Endothelial cell of umbilical vein (primary cell): ENCODE measurements at regions not wholly inside any gene's neighbourhood (a gene's known extent, or its start where the extent isn't known, plus 50 kb on each side); places are given as distances from the start of the nearest gene placed in this dataset.
A peak's percentile ranks its signal among the peaks of the same experiment; 100 is the strongest.
"Not testable (repeated sequence)": the region's sequence is repeated elsewhere in the genome, so short reads cannot be mapped to it uniquely, and the experiment has no call there.

Experiments used
- BruUV-seq: library from RNA; stranded (reverse); fragments of 400-500 nt; replicated peaks from 2 replicates; lab custom pipeline; 2021; lab: Mats Ljungman, UMichigan
- CTCF ChIA-PET: fragments of 300-600, 350-600 bp; sonication (Branson Sonifier 250); formaldehyde crosslinking; loops from one replicate; lab custom pipeline; 2021; ENCODE audit warnings: antibody characterized with exemption, inconsistent platforms; lab: Charles Lee
- POLR2A ChIA-PET: fragments of 300-600, 350-600 bp; sonication (Branson Sonifier 250); formaldehyde crosslinking; loops from one replicate; lab custom pipeline; 2021; ENCODE audit warnings: antibody characterized with exemption, inconsistent platforms; lab: Charles Lee
- DNase-seq: peaks from one replicate; pipeline ENCODE4 v3.0.0-alpha.2; 2011; ENCODE audit warnings: low read depth, low spot score
- FAIRE-seq: peaks from 2 replicates; lab custom pipeline; 2011; peaks lifted over from hg19 to GRCh38; lab: Jason Lieb, UNC
- H2AFZ ChIP-seq: 2 replicates; pipeline ENCODE4 v1.6.0; 2012; ENCODE audit warnings: low read depth, low read length, control low read depth, inconsistent platforms
- H3K27ac ChIP-seq: 2 replicates; pipeline ENCODE4 v1.5.1; 2011; ENCODE audit warnings: low read depth, mild to moderate bottlenecking, control low read depth, low read length, moderate library complexity; ENCODE audit not compliant: insufficient read depth
- H3K27me3 ChIP-seq, 2 experiments: 2 replicates each; pipeline versions ENCODE4 v1.6.0 to v1.6.1; 2011; ENCODE audit warnings: low read length in 2 of 2, mixed read lengths in 1 of 2; ENCODE audit not compliant: control insufficient read depth in 2 of 2, insufficient read depth in 2 of 2
- H3K36me3 ChIP-seq, 2 experiments: 2 replicates in 1 of 2; 3 replicates in 1 of 2; pipeline ENCODE4 v1.5.1; 2011; ENCODE audit warnings: low read length in 2 of 2, mild to moderate bottlenecking in 1 of 2, moderate library complexity in 1 of 2; ENCODE audit not compliant: control insufficient read depth in 2 of 2, insufficient read depth in 2 of 2; ENCODE audit errors: extremely low read depth in 1 of 2
- H3K4me1 ChIP-seq: 3 replicates; pipeline ENCODE4 v1.5.1; 2011; ENCODE audit warnings: mild to moderate bottlenecking, low read length; ENCODE audit not compliant: control insufficient read depth, insufficient read depth; ENCODE audit errors: extremely low read depth
- H3K4me2 ChIP-seq: 2 replicates; pipeline ENCODE4 v1.6.1; 2011; ENCODE audit warnings: low read length, control low read depth, mixed read lengths; ENCODE audit not compliant: insufficient read depth
- H3K4me3 ChIP-seq, 3 experiments: fragments of 200-600 bp in 1 of 3; sonication (generic), shearing (Covaris generic) in 1 of 3; replicated peaks in 1 of 3; 2 replicates each; pipeline ENCODE4 v1.5.1; 2011 to 2016; ENCODE audit warnings: control low read depth in 3 of 3, low read length in 3 of 3, mild to moderate bottlenecking in 2 of 3, inconsistent platforms in 1 of 3, low read depth in 1 of 3, moderate library complexity in 1 of 3; ENCODE audit not compliant: insufficient read depth in 1 of 3
- H3K79me2 ChIP-seq: 2 replicates; pipeline ENCODE4 v1.6.0; 2012; ENCODE audit warnings: low read length, inconsistent platforms; ENCODE audit not compliant: control insufficient read depth, insufficient read depth
- H3K9ac ChIP-seq: replicated peaks from 2 replicates; pipeline ENCODE3; 2011; ENCODE audit warnings: low read length, control low read depth; ENCODE audit not compliant: insufficient read depth; ENCODE audit errors: extremely low read depth
- H3K9me1 ChIP-seq: replicated peaks from 3 replicates; pipeline ENCODE4 v1.6.0; 2011; ENCODE audit warnings: mild to moderate bottlenecking, low read length; ENCODE audit not compliant: control insufficient read depth, insufficient read depth; ENCODE audit errors: extremely low read depth
- H3K9me3 ChIP-seq: replicated peaks from 2 replicates; pipeline ENCODE4 v1.5.1; 2012; ENCODE audit warnings: low read length, inconsistent platforms; ENCODE audit not compliant: control insufficient read depth, insufficient read depth
- H4K20me1 ChIP-seq: replicated peaks from 2 replicates; pipeline ENCODE3; 2011; ENCODE audit warnings: mild to moderate bottlenecking, low read length; ENCODE audit not compliant: control insufficient read depth, insufficient read depth; ENCODE audit errors: extremely low read depth
- dilution Hi-C: fragments of 300-500 bp; cut with MboI; formaldehyde crosslinking; loops from one replicate; pipeline ENCODE4 v1.15.0; 2019; ENCODE audit warnings: low sequenced_read_pairs; ENCODE audit not compliant: extremely low pct_ligation_motif_present
- intact Hi-C: fragments of 100-400 bp; cut with micrococcal nuclease; formaldehyde crosslinking; loops from one replicate; pipeline ENCODE4 v1.10.0; 2022

- H2AFZ ChIP-seq, H3K4me2 ChIP-seq, BruUV-seq, dilution Hi-C loops, H3K9ac ChIP-seq, H3K79me2 ChIP-seq, H3K27ac ChIP-seq, intact Hi-C loops, H3K36me3 ChIP-seq, POLR2A ChIA-PET, H3K4me1 ChIP-seq, H3K4me3 ChIP-seq, FAIRE-seq, H3K9me1 ChIP-seq, H3K9me3 ChIP-seq, H3K27me3 ChIP-seq, H4K20me1 ChIP-seq: not testable (repeated sequence)
- peak; percentile 60 for DNase-seq
- CTCF ChIA-PET = interaction anchor here (1.2 kb wide), 1 partner anchor 27 kb away, joined by 4 read pairs; no protein-coding TSS in a partner anchor
These were observed 1812.2 kb upstream of the DEFB115 start for GRCh38 chr20:29445050-29445907.

DNA sequence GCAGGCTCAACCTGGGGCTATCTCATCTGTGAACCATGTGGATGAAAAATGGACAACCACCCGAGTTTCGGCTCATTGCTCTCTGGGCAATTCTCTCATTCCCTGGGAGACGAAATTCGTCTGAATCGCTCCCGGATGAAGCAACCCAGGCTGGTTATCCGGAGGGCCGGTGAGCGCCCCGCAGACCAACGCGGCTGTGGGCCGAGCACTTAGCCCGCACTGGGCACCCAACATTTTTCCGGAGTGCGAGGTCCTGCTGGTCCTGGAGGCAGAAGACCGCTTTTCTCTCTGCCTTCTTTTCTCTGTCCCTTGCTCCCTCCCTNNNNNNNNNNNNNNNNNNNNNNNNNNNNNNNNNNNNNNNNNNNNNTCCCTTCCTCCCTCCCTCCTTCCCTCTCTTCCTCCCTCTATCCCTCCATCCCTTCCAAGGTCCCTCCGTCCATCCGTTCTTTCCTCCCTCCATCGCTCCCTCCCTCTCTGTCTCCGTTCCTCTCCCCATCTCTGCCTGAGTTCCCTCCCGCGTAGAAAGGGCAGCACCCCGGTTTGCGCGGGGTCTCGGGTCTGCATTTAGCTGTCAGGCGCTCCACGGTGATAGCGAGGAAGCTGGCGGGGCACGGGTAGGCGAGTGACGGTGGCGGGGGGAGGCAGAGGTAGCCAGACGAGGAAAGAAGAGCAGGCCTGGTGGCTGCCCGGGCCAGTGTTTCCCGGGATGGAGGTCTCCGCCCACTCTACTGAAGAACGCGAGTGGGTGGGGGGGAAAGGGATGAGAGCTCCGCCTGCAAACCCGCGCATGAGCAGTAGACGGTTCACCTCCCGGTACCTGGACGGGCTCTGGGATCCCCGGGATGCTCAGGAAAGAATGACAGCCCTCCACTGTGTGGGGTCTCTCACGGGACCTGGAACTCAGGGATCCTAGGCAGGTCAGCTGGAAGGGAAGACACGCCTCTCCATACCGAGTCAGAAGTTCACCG is 1809.7 kb upstream of the DEFB115 start:
- POLR2A ChIA-PET, H3K4me3 ChIP-seq, H2AFZ ChIP-seq, H3K27me3 ChIP-seq, H3K27ac ChIP-seq, DNase-seq, H4K20me1 ChIP-seq, H3K36me3 ChIP-seq, H3K4me1 ChIP-seq, dilution Hi-C loops, H3K9me3 ChIP-seq, intact Hi-C loops, CTCF ChIA-PET, H3K79me2 ChIP-seq, H3K4me2 ChIP-seq, H3K9me1 ChIP-seq, H3K9ac ChIP-seq, FAIRE-seq, BruUV-seq: not testable (repeated sequence)
